AG04449 (cell line): ENCODE measurements at regions not wholly inside any gene's neighbourhood (a gene's known extent, or its start where the extent isn't known, plus 50 kb on each side); places are given as distances from the start of the nearest gene placed in this dataset.

ENCODE experiments used
- CTCF ChIA-PET: fragments of 350-600 bp; formaldehyde crosslinking; extraction: SDS; loops from one replicate; lab custom pipeline; 2021; ENCODE audit warnings: antibody characterized with exemption; lab: Yijun Ruan, JAX
- POLR2A ChIA-PET: fragments of 400-600, 350-600 bp; formaldehyde crosslinking; extraction: SDS; loops from one replicate; lab custom pipeline; 2020; ENCODE audit warnings: antibody characterized with exemption, inconsistent platforms; lab: Yijun Ruan, JAX
- DNase-seq: peaks from one replicate; pipeline ENCODE4 v3.0.0-alpha.2; 2010; ENCODE audit warnings: low read depth, low spot score
- H3K4me3 ChIP-seq: 2 replicates; pipeline ENCODE4 v1.5.1; 2011; ENCODE audit warnings: low read depth, mild to moderate bottlenecking, control low read depth, low read length
- CTCF ChIP-seq: IDR thresholded peaks from one replicate; pipeline ENCODE4 v1.5.1; 2011; ENCODE audit warnings: mild to moderate bottlenecking, moderate library complexity, low read length, control low read depth, inconsistent platforms; ENCODE audit not compliant: insufficient read depth; ENCODE audit errors: missing control alignments

GRCh38 chr20:53815509-53815908, 221.9 kb upstream of the ZNF217 start:
- POLR2A ChIA-PET, result no interaction called here
- DNase-seq, result no peak
- CTCF ChIA-PET, result interaction anchor here (1.5 to 1.6 kb wide), 2 partner anchors 124 to 125 kb away, joined by 3 to 4 read pairs; no protein-coding TSS in a partner anchor
- no peak for TF ChIP-seq CTCF
- no peak overlapping the region for H3K4me3 ChIP-seq

- no peak overlapping the region for H3K4me3 ChIP-seq
- POLR2A ChIA-PET, result no interaction called here
- CTCF ChIA-PET, result interaction anchor here (1.5 kb wide), 1 partner anchor 126 kb away, joined by 4 read pairs; no protein-coding TSS in a partner anchor
- no peak for TF ChIP-seq CTCF
- DNase-seq, result no peak
Observed at GRCh38 chr20:53814060-53814459, 220.4 kb upstream of the ZNF217 start.

DNA sequence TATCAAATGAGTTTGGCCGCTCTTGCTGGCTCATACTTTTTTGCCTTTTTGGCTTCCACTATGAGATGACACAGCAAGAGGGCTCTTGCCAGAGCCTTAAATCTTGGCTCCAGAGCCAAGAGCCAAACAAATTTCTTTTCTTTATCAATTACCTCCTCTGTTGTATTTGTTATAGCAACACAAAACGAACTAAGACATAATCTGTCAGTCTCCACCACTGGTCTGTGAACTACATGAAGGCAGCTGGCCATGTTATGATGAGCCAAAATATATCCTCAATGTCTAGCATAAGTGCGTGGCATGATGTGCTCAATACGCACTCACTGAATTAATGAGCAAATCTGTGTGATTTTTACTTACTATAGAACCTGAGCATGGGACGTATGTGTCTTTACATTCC, 220.0 kb upstream of the ZNF217 start:
- DNase-seq, result no peak
- no peak for TF ChIP-seq CTCF
- H3K4me3 ChIP-seq, result no peak overlapping the region
- ChIA-PET CTCF (no interaction called here), POLR2A (no interaction called here)

- POLR2A ChIA-PET, result no interaction called here
- CTCF ChIA-PET, result no interaction called here
- no peak overlapping the region for H3K4me3 ChIP-seq
- no peak for DNase-seq
- TF ChIP-seq CTCF, result no peak
Observed at GRCh38 chr20:53811577-53811976, 217.9 kb upstream of the ZNF217 start.

DNA sequence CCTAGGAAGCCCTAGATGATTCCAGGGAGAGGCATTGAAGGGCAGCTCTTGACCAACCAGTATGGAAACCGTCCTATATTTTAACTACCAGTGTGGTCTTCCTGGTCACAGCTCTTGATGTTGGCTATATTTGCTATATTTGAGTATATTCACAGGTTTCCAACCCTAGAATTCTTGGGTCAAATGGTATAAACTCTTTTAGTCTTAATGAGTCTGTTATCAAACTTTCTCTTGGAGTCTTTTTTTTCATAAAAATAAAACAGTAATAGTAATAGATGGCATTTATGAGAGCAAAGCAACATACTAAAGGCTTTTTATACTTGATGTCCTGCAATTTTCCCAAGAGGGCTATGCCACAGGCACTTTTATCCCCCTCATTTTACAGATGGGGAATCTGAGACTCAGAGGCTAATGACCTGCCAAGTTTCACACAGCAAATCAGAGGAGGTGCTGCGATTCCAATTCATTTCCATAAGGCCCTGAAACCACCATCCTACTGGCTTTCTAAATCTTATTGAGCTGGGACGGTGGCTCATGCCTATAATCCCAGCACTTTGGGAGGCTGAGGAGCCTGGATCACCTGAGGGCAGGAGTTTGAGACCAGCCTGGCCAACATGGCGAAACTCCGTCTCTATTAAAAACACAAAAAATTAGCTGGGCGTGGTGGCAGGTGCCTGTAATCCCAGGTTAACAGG, 217.2 kb upstream of the ZNF217 start:
- POLR2A ChIA-PET, result no interaction called here

More for the DNA sequence above, 217.2 kb upstream of the ZNF217 start:
- no peak for DNase-seq
- CTCF ChIA-PET, result no interaction called here
- TF ChIP-seq CTCF, result no peak
- H3K4me3 ChIP-seq, result no peak overlapping the region
